Stomach (tissue), 8 donors: ENCODE measurements at regions not wholly inside any gene's neighbourhood (a gene's known extent, or its start where the extent isn't known, plus 50 kb on each side); places are given as distances from the start of the nearest gene placed in this dataset.

Source experiments
- DNase-seq, 2 donors: peaks; one replicate each; pipeline versions ENCODE4 v3.0.0 to v3.0.0-alpha.2; 2013 to 2019
- H3K27ac ChIP-seq, 5 donors: fragments of 200-600 bp in 4 of 5; sonication (generic) in 4 of 5; one replicate each; pipeline ENCODE4 v1.5.1; 2013 to 2019; ENCODE audit warnings: mild to moderate bottlenecking in 1 of 5, moderate library complexity in 1 of 5
- H3K27me3 ChIP-seq, 3 donors: fragments of 200-600 bp; sonication (generic); one replicate each; pipeline ENCODE4 v1.5.1; 2017 to 2019; ENCODE audit warnings: mixed run types in 1 of 3
- H3K36me3 ChIP-seq, 4 donors: fragments of 200-600 bp; sonication (generic); 1 replicate in 3 of 4; 2 replicates in 1 of 4; pipeline ENCODE4 v1.5.1; 2016 to 2019
- H3K4me1 ChIP-seq, 4 donors: fragments of 200-600 bp; sonication (generic); one replicate each; pipeline ENCODE4 v1.5.1; 2016 to 2019
- H3K4me3 ChIP-seq, 4 donors: fragments of 200-600 bp; sonication (generic) in 3 of 4; one replicate each; pipeline ENCODE4 v1.5.1; 2016 to 2019; ENCODE audit warnings: mild to moderate bottlenecking in 1 of 4
- H3K9me3 ChIP-seq, 4 donors: fragments of 200-600 bp; sonication (generic); one replicate each; pipeline ENCODE4 v1.5.1; 2016 to 2019
- CTCF ChIP-seq, 7 experiments: fragments of 450-650 bp in 4 of 7; fragments of 200-600 bp in 3 of 7; sonication (generic) in 3 of 7; IDR thresholded peaks; one replicate each; pipeline ENCODE4 v1.5.1; 2016 to 2019; ENCODE audit warnings: antibody characterized with exemption in 7 of 7, control low read depth in 2 of 7, mild to moderate bottlenecking in 1 of 7
- EP300 ChIP-seq: sonication (generic); formaldehyde crosslinking; IDR thresholded peaks from one replicate; pipeline ENCODE4 v1.6.1; 2017; ENCODE audit warnings: antibody characterized with exemption
- POLR2A ChIP-seq, 4 donors: fragments of 450-650 bp; IDR thresholded peaks; one replicate each; pipeline ENCODE4 v1.6.1; 2016; ENCODE audit warnings: antibody characterized with exemption in 4 of 4, control low read depth in 2 of 4, mild to moderate bottlenecking in 1 of 4, moderate library complexity in 1 of 4
- POLR2AphosphoS5 ChIP-seq, 3 donors: sonication (generic); formaldehyde crosslinking; IDR thresholded peaks; one replicate each; pipeline ENCODE4 v1.6.1; 2016; ENCODE audit warnings: antibody characterized with exemption in 3 of 3
- WGBS, 5 donors: extraction: QIAGEN DNeasy Blood & Tissue Kit in 3 of 5; methylation state at CpG; one replicate each; pipeline versions ENCODE4 v1.1.5 to v1.1.7; 2013 to 2018; 5-methylcytosine and 5-hydroxymethylcytosine counted together
- intact Hi-C: fragments of 100-400 bp; cut with DNase I; formaldehyde crosslinking; loops from one replicate; pipeline ENCODE4 v1.15.1; 2023; ENCODE audit warnings: low total_unique reads
- donor health status: healthy with polysubstance abuse.
- donor health status: Bipolar disorder and iron deficiency.
- donor health status: healthy.

DNA sequence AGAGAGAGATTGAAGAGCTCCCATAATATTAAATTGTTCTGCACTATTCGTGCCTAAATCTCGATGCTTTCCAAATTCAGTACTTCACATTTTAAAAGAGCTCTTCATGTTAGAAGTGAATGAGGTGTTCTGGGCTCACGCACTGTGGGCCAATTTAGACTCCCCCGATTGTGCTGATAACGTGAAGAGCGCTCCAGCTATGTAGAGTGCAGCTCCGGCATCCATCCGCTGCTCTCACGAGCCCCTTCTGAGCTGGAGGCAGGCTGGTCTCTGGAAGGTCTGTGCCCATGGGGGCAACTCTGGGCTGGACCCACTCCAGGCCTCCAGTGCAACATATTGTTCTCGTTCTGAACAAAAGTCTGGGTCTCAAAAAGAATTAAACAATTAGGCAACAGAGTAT is 692.6 kb downstream of the VRK1 start:
- no peak for DNase-seq
- Histone ChIP-seq H3K4me3 (no peak overlapping the region), H3K4me1 (no peaks in the 10 kb centered on the region), H3K9me3 (peaks cover 0 to 6% (median 0%) of the 10 kb centered on the region in 4 donors), H3K36me3 (no peaks in the 10 kb centered on the region), H3K27ac (no peak overlapping the region), H3K27me3 (no peaks in the 10 kb centered on the region)
- intact Hi-C loops = no loop called here
- 77 to 91% (median 84%) methylated on average over 10 of the region's 10 CpGs for WGBS, 5 donors
- no peak for TF ChIP-seq POLR2AphosphoS5 (IDR thresholded peaks at IDR 0.05)
- TF ChIP-seq CTCF (IDR thresholded peaks at IDR 0.05) = no peak
- no peak for TF ChIP-seq POLR2A (IDR thresholded peaks at IDR 0.05)
- TF ChIP-seq EP300 = no peak

GRCh38 chr14:97490521-97491070 is 693.4 kb downstream of the VRK1 start:
- no peaks in the 10 kb centered on the region for H3K4me1 ChIP-seq
- 80 to 84% (median 82%) methylated on average over 10 of the region's 10 CpGs for WGBS, 5 donors
- no peaks in the 10 kb centered on the region for H3K27me3 ChIP-seq
- no peak overlapping the region for H3K27ac ChIP-seq
- DNase-seq = no peak
- H3K36me3 ChIP-seq = no peaks in the 10 kb centered on the region
- peaks cover 0 to 6% (median 0%) of the 10 kb centered on the region in 4 donors for H3K9me3 ChIP-seq
- no peak for TF ChIP-seq EP300
- no peak for TF ChIP-seq CTCF (IDR thresholded peaks at IDR 0.05)
- TF ChIP-seq POLR2A (IDR thresholded peaks at IDR 0.05) = no peak
- TF ChIP-seq POLR2AphosphoS5 (IDR thresholded peaks at IDR 0.05) = no peak
- intact Hi-C loops = no loop called here
- no peak overlapping the region for H3K4me3 ChIP-seq

- intact Hi-C loops = no loop called here
- Histone ChIP-seq H3K4me1 (no peaks in the 10 kb centered on the region), H3K27me3 (no peaks in the 10 kb centered on the region), H3K4me3 (no peak overlapping the region), H3K36me3 (no peaks in the 10 kb centered on the region), H3K9me3 (peaks cover 0 to 6% (median 0%) of the 10 kb centered on the region in 4 donors), H3K27ac (no peak overlapping the region)
- DNase-seq = no peak
- TF ChIP-seq POLR2A (IDR thresholded peaks at IDR 0.05) (no peak), EP300 (no peak), CTCF (IDR thresholded peaks at IDR 0.05) (no peak), POLR2AphosphoS5 (IDR thresholded peaks at IDR 0.05) (no peak)
- 49 to 70% (median 57%) methylated on average over 5 of the region's 5 CpGs for WGBS, 5 donors
These were observed 694.5 kb downstream of the VRK1 start for GRCh38 chr14:97491697-97492096.

DNA sequence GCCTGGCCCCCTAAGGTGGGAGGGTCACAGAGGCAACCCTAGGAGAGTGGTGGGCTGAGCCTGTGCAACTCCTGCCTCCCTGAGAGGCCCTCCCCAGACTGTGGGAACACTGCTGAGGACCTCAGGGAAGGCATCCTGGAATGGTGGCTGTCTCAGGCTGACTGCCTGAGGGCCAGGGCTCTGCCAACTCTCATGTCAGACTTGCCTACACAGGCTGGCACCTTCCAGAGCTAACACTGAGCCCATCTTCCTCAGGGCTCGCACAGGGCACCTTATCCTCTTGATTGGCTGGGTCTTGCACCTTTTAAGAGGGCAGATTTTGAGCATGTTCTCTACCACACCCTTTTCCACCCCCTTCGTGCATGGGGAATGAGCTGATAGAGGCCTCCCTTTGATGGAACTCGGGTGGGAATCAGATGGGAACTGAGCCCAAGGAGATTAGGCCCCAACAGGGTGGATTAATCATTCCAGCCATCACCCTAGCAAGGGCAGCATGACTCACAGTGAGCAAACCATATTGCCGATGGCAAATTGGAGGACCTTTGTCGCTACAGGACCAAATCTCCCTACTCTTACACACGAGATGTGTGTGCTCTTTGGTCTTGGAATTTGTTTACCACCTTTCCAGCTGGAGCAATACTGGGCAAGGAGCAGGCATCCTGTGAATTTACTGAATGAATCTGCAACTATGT is 702.8 kb downstream of the VRK1 start:
- intact Hi-C loops = no loop called here
- Histone ChIP-seq H3K27ac (no peak overlapping the region), H3K27me3 (no peaks in the 10 kb centered on the region), H3K4me3 (no peak overlapping the region), H3K36me3 (no peaks in the 10 kb centered on the region), H3K4me1 (no peaks in the 10 kb centered on the region), H3K9me3 (no peaks in the 10 kb centered on the region)
- 24 to 49% (median 33%) methylated on average over 6 of the region's 6 CpGs for WGBS, 5 donors
- TF ChIP-seq POLR2AphosphoS5 (IDR thresholded peaks at IDR 0.05) (no peak), EP300 (no peak), CTCF (IDR thresholded peaks at IDR 0.05) (no peak), POLR2A (IDR thresholded peaks at IDR 0.05) (no peak)
- DNase-seq = no peak
